Suppressor macrophage (primary cell): ENCODE measurements at regions not wholly inside any gene's neighbourhood (a gene's known extent, or its start where the extent isn't known, plus 50 kb on each side); places are given as distances from the start of the nearest gene placed in this dataset.

Experiments used
- DNase-seq, 4 experiments: peaks; one replicate each; pipeline ENCODE4 v3.0.0-alpha.2; 2020 to 2022

- DNase-seq, result no peak
Observed at GRCh38 chr1:81613803-81614202, 186.9 kb upstream of the ADGRL2 start.

GRCh38 chr1:81607924-81608323, 192.8 kb upstream of the ADGRL2 start:
- no peak for DNase-seq

GRCh38 chr1:81607086-81607485, 193.6 kb upstream of the ADGRL2 start:
- no peak for DNase-seq

GRCh38 chr1:81606656-81607055, 194.1 kb upstream of the ADGRL2 start:
- no peak for DNase-seq

GRCh38 chr1:81605023-81605422, 195.7 kb upstream of the ADGRL2 start:
- DNase-seq, result no peak

- DNase-seq, result no peak
Observed at GRCh38 chr1:81600878-81601622, 199.7 kb upstream of the ADGRL2 start.

- no peak for DNase-seq
Observed at GRCh38 chr1:81600363-81600762, 200.4 kb upstream of the ADGRL2 start.

GRCh38 chr1:81598623-81599022, 202.1 kb upstream of the ADGRL2 start:
- DNase-seq, result no peak

- DNase-seq, result no peak
Observed at GRCh38 chr1:81597720-81598426, 202.9 kb upstream of the ADGRL2 start.

GRCh38 chr1:81596341-81596740, 204.4 kb upstream of the ADGRL2 start:
- DNase-seq, result no peak

GRCh38 chr1:81594206-81594605, 206.5 kb upstream of the ADGRL2 start:
- no peak for DNase-seq

GRCh38 chr1:81592233-81592632, 208.5 kb upstream of the ADGRL2 start:
- no peak for DNase-seq

GRCh38 chr1:81590171-81590570, 210.6 kb upstream of the ADGRL2 start:
- DNase-seq, result no peak

GRCh38 chr1:81588149-81588548, 212.6 kb upstream of the ADGRL2 start:
- DNase-seq, result no peak

- DNase-seq, result no peak
Observed at GRCh38 chr1:81587426-81587825, 213.3 kb upstream of the ADGRL2 start.

- DNase-seq, result no peak
Observed at GRCh38 chr1:81585371-81585770, 215.4 kb upstream of the ADGRL2 start.

- DNase-seq, result no peak
Observed at GRCh38 chr1:81584398-81584797, 216.3 kb upstream of the ADGRL2 start.

GRCh38 chr1:81583878-81584277, 216.9 kb upstream of the ADGRL2 start:
- no peak for DNase-seq

GRCh38 chr1:81582467-81582986, 218.2 kb upstream of the ADGRL2 start:
- DNase-seq, result no peak

GRCh38 chr1:81578867-81579266, 221.9 kb upstream of the ADGRL2 start:
- no peak for DNase-seq

GRCh38 chr1:81577004-81577697, 223.6 kb upstream of the ADGRL2 start:
- DNase-seq, result no peak

- DNase-seq, result no peak
Observed at GRCh38 chr1:81574408-81574807, 226.3 kb upstream of the ADGRL2 start.

- no peak for DNase-seq
Observed at GRCh38 chr1:81573458-81573857, 227.3 kb upstream of the ADGRL2 start.

GRCh38 chr1:81571946-81572345, 228.8 kb upstream of the ADGRL2 start:
- DNase-seq, result no peak
